ENCODE measurements at regions not wholly inside any gene's neighbourhood (a gene's known extent, or its start where the extent isn't known, plus 50 kb on each side); places are given as distances from the start of the nearest gene placed in this dataset.

DNA sequence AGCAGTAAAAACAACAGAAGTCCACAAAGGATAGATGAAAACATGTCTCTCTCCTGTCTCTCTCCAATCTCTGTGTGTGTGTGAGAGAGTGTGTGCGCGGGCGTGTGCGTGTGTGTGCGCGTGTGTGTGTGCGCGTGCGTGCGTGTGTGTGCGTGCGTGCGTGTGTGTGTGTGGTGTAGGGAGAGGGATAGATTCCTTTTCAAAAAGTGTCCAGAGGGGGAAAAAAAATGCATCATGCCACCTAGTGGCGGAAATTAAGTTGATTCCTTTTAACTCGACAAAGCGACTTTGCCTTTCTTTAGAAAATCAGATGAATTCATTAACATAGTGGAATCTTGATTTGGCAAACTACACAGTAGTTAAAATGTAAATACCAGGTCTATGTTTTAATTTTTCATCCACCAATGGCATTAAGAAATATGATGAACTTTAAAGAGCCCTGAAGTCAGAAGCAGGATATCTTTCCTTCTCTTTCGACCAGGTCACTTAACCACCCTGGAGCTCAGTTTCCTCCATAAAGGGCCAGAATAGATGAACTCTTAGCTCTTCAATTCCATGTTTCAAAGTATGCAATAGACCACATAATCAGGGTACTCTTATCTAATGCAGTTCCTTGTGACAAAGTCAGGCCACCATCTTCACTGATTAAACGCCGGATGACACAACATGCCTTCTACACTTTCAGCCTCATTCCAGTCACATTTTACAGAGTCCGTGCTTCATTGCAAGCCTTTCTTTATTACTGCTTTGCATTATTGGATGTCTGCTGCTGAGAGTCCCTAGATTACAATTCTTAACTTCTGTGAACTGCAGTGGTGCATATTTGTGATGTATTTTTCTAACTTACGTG lies 162.8 kb downstream of the FBXO8 start:
- peak; percentile 58 for DNase-seq (ENCODE audit: low spot score)

DNA sequence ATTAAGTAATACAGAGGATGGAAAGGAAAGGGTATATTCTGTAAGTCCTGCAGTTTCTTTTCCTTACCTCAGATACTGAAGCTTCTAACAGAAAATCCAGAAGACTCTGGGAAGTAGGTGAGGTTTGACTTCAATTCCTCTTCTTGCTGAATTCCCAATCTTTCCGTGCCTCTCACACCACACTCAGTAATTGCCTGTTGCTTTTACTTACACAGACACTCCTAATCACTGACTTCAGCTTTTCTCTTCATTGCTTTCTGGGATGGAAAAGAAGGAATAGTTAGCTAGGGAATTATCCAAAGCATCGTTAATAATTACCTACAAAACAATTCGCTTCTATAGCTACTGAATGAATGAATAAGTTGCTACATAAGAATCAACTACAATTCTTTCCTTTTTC lies 163.6 kb downstream of the FBXO8 start:
- DNase-seq (ENCODE audit: low spot score): no peak

DNA sequence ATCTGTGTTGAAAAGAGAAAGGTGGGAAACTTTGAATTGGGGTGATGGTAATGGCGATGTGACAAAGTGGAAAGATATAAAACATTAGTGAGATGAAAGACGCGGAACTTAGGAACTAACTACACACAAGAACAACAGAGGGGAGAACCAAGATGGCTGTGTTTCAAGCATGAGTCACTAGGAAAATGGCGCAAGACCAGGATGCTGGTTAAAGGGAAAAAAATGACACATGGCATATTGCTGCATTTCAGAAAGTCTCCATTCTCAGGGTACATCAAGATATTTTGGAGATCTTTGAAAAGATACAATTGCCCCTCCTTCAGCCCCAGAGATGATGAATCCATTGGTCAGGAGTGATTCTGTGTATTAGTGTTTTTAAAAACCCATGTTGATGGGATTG lies 164.4 kb downstream of the FBXO8 start:
- no peak for DNase-seq (ENCODE audit: low spot score)

- no peak for DNase-seq (ENCODE audit: low spot score)
Measured at GRCh38 chr4:174118171-174118570, 165.3 kb downstream of the FBXO8 start.

DNA sequence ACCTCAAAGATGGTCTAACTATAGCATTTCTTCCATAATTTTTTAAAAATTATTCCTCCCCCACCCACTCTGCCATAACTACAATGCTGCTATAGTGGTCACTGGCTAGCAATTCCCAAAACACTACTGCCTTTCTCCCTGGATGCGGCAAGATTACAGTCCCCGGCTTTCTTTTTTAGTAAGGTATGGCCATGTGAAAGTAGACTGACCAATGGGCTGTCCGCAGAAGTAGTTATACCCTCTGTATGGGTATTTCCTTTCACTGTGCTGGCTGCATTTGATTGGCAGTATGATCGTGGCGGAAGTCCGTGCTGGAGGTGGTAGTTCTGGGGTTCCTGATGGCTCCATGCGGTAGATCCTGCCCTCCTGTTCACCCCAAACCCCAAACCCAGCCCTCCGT lies 166.0 kb downstream of the FBXO8 start:
- no peak for DNase-seq (ENCODE audit: low spot score)

- DNase-seq (ENCODE audit: low spot score): no peak
Measured at GRCh38 chr4:174116021-174116420, 167.4 kb downstream of the FBXO8 start.

GRCh38 chr4:174111422-174111821 lies 172.0 kb downstream of the FBXO8 start:
- DNase-seq (ENCODE audit: low spot score): no peak

GRCh38 chr4:174110180-174110579 lies 173.3 kb downstream of the FBXO8 start:
- DNase-seq (ENCODE audit: low spot score): no peak

- no peak for DNase-seq (ENCODE audit: low spot score)
Measured at GRCh38 chr4:174107746-174108354, 175.6 kb downstream of the FBXO8 start.

- no peak for DNase-seq (ENCODE audit: low spot score)
Measured at GRCh38 chr4:174105202-174105601, 178.3 kb downstream of the FBXO8 start.

DNA sequence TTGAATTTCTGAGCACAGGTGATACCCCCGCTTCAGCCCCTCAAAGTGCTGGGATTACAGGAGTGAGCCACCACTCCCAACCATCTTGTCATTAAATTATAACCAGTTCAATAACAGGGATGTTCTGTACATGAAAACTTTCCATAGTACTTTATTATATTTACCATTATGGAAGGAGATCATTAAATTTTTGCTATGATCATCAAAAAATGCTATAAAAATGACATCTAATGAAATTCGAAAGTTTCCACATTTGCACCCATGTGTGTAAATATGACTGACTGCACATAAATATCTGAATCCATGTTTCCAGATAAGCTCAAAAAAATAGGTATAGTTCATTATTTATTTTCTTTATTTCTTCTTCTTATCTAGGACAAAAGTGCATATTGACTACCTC lies 182.6 kb downstream of the FBXO8 start:
- no peak for DNase-seq (ENCODE audit: low spot score)

DNA sequence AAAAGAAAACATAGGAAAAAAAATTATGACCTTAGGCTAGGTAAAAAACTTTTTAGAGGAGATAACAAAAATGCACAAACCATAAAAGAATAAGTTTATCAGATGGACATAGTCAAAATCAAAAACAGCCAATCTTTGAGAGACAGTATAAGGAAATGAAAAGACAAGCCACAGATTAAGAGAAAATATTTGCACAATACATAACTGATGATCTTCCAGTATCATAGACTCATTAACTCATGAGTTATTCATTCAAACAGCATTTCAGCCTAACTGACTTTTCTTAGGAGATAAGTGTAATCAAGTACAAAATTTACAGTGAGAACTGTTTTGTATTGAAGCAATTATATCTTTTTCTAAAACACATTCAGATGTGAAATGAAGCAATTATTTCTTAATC lies 183.8 kb downstream of the FBXO8 start:
- no peak for DNase-seq (ENCODE audit: low spot score)

GRCh38 chr4:174096999-174097398 lies 186.5 kb downstream of the FBXO8 start:
- DNase-seq (ENCODE audit: low spot score): no peak

- DNase-seq (ENCODE audit: low spot score): no peak
Measured at GRCh38 chr4:174096456-174096855, 187.0 kb downstream of the FBXO8 start.

- no peak for DNase-seq (ENCODE audit: low spot score)
Measured at GRCh38 chr4:174091130-174091529, 192.3 kb downstream of the FBXO8 start.

DNA sequence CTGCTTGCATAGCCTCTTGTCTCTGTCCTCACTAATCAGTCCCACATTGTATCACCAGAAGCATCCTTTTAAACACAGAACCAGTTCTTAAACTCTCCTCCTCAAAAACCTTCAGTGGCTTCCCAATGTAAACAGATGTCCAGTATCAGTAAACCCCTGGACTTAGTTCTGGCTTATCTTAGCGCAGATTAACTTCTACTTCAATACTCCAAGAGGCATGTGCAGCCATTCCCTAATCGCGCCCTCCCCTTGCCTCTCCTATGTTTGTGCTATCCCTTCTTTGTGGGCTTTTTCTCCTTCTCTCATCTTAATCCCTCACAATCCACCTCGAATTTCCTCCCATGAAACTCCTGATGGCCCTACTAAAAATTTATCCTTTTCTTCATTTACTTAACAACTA lies 193.8 kb downstream of the FBXO8 start:
- DNase-seq (ENCODE audit: low spot score): no peak

DNA sequence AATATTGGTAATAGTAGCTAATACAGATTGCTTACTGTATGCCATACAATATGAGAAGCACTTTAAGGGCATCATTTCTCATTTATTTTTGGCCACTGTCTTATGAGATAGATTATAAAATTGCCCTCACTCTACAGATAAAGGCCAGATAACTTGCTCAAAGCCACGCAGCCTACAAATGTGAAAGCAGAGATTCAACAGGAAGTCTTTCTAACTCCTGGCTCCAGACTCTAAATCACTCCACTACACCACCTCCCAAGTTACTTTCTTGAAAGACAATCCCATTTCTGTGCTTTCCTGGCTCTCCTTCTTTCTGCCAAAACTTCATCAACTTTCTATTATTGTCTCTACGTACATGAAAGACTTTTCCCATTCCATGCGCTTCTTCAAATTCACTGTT lies 194.7 kb downstream of the FBXO8 start:
- no peak for DNase-seq (ENCODE audit: low spot score)

DNA sequence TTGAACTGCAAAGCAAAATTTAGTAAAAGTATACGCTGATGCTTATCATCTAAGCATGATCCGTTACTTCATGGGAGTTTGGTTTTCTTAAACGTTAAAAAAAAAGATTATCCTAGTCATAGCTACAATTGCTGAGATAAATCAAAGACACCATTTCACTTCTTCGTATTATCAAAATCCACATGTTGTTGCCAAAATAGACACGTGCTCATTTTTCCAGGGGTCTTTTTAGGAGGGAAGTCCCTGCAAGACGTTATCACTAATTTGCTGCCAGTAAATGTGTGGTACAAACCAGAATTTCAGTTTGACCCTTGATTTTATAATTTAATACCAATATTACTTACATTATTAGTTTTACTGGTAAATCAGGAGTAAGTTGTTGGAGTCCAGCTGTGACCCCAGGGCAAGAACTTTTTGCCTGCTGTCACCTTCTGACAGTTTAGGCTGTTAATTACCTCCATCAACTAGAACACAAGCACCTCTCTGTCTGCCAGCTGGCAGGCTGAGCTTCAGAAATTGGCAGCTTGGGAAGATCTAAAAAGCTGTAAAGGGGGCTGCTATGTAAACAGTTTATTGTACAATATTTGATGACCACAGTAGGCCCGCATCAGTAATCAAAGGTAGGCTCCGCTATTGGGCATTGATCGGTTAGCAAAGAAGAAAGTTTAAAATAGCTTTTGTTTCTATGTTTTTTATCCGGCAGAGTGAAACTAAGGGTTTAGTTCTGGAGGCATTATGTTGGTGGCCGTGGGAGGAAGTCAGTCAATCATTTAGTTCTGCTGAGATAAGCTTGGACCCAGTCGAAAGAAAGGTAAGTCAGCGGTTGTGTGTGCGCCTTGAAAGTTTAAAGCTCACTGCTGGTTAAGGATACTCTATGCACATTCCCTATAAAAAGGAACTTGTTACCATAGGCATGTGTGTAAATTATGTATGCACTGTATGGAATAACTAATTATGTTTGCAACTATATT lies 196.4 kb downstream of the FBXO8 start:
- DNase-seq (ENCODE audit: low spot score): no peak

- no peak for DNase-seq (ENCODE audit: low spot score)
Measured at GRCh38 chr4:174084981-174085380, 198.5 kb downstream of the FBXO8 start.

GRCh38 chr4:174084542-174084941 lies 198.9 kb downstream of the FBXO8 start:
- DNase-seq (ENCODE audit: low spot score): no peak

GRCh38 chr4:174080361-174080760 lies 203.1 kb downstream of the FBXO8 start:
- DNase-seq (ENCODE audit: low spot score): no peak

DNA sequence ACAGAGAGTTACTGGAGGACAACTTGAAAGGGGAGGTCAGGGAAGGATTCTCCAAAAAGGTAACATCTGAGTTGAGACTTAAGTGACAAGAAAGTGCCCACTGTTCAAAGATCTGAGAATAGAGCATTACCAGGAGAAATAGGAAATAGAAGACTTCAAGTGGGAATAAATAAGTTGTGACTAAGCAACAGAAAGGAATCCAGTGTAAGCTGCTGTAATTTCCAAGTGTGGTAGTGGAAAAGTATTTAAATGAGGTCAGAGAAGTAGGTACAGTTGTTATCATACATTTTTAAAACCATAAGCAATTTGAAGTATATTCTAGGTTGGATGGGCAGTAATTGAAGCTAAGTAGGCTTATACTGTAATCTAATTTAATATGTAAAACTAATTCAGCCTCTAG lies 211.9 kb downstream of the FBXO8 start:
- DNase-seq (ENCODE audit: low spot score): no peak
